ENCODE measurements at regions not wholly inside any gene's neighbourhood (a gene's known extent, or its start where the extent isn't known, plus 50 kb on each side); places are given as distances from the start of the nearest gene placed in this dataset.

GRCh38 chr12:94710933-94711332 lies 60.6 kb upstream of the TMCC3 start:
- POLR2A ChIA-PET = no interaction called here
- H3K4me1 ChIP-seq (ENCODE audit: control insufficient read depth in 1 of 2, insufficient read depth in 2 of 2, low read length in 2 of 2) = no peaks in the 10 kb centered on the region
- RAD21 ChIA-PET (ENCODE audit: low non-redundant PET in 1 of 2, low total read pairs in 2 of 2, uncharacterized antibody in 2 of 2, unreplicated experiment in 2 of 2) = no interaction called here
- no peak overlapping the region for H3K4me2 ChIP-seq (ENCODE audit: low read length)
- H4K20me1 ChIP-seq (ENCODE audit: insufficient read depth) = no peaks in the 10 kb centered on the region
- no TSS peak for BruUV-seq (replicated peaks)
- CTCF ChIA-PET = interaction anchor here (0.6 to 1.6 kb wide), 9 partner anchors 8 to 823 kb away, joined by 3 to 10 read pairs (median 4); no protein-coding TSS in a partner anchor
- ATAC-seq (peak; percentile 100), DNase-seq (ENCODE audit: low read depth, low spot score) (peak; percentile 43)
- no peaks in the 10 kb centered on the region for H3K9me3 ChIP-seq (ENCODE audit: control insufficient read depth in 1 of 2, insufficient read depth in 1 of 2, low read depth in 1 of 2, low read length in 2 of 2)
- H3K27ac ChIP-seq (ENCODE audit: low read depth, low read length) = no peak overlapping the region
- no peaks in the 10 kb centered on the region; the same call in none of the 2 replicates for H3K27me3 ChIP-seq (ENCODE audit: insufficient read depth, low read length)
- no peaks in the 10 kb centered on the region for H3K36me3 ChIP-seq (ENCODE audit: control insufficient read depth in 1 of 2, insufficient read depth in 2 of 2, low read length in 2 of 2)
- H3K79me2 ChIP-seq (ENCODE audit: insufficient read depth, low read length) = no peaks in the 10 kb centered on the region
- H2AFZ ChIP-seq (ENCODE audit: low read depth, low read length, poor library complexity, severe bottlenecking) = no peak overlapping the region
- no peak overlapping the region for H3K9ac ChIP-seq (ENCODE audit: low read length)
- no peak for TF ChIP-seq SP1 (IDR thresholded peaks at IDR 0.05; ENCODE audit: low read depth)
- no peak for TF ChIP-seq EGR1 (IDR thresholded peaks at IDR 0.05; ENCODE audit: low read depth)
- TF ChIP-seq POLR2A (IDR thresholded peaks at IDR 0.05; ENCODE audit: borderline replicate concordance, extremely low read depth, insufficient read depth, insufficient read length) = no peak
- no peak for TF ChIP-seq ATF3 (IDR thresholded peaks at IDR 0.05)
- TF ChIP-seq CBX3 (IDR thresholded peaks at IDR 0.05; ENCODE audit: low read depth) = no peak
- TF ChIP-seq EZH2 (IDR thresholded peaks at IDR 0.05) = no peak
- TF ChIP-seq SRF (IDR thresholded peaks at IDR 0.05; ENCODE audit: low read depth) = no peak
- no peak for TF ChIP-seq ZFX (IDR thresholded peaks at IDR 0.05)
- no peak for TF ChIP-seq MAX (IDR thresholded peaks at IDR 0.05)
- peak; percentile 69 for TF ChIP-seq RAD21 (IDR thresholded peaks at IDR 0.05; ENCODE audit: low read depth)
- no peak for TF ChIP-seq SIN3A (IDR thresholded peaks at IDR 0.05; ENCODE audit: low read depth)
- TF ChIP-seq YY1 (IDR thresholded peaks at IDR 0.05; ENCODE audit: extremely low read depth, insufficient replicate concordance, low read depth, low read length) = no peak
- TF ChIP-seq CTCF (IDR thresholded peaks at IDR 0.05 in 2 of 3, conservative IDR thresholded peaks at IDR 0.05 in 1 of 3; ENCODE audit: borderline replicate concordance in 1 of 3, insufficient read depth in 1 of 3, low read depth in 2 of 3, low read length in 2 of 3) = peak; percentile 46 to 78 (median 70); a peak in 5 of 6 replicates
- no peak for TF ChIP-seq ZNF274 (IDR thresholded peaks at IDR 0.05; ENCODE audit: low read depth, low read length)
- no peak for TF ChIP-seq TCF7L2 (IDR thresholded peaks at IDR 0.05; ENCODE audit: borderline replicate concordance, extremely low read depth, insufficient read depth, insufficient read length)
- TF ChIP-seq EZH2phosphoT487 (IDR thresholded peaks at IDR 0.05; ENCODE audit: borderline replicate concordance) = no peak
- no peak for TF ChIP-seq JUND (IDR thresholded peaks at IDR 0.05)
- TF ChIP-seq REST (IDR thresholded peaks at IDR 0.05; ENCODE audit: low read depth) = no peak
- no peak overlapping the region for H3K4me3 ChIP-seq (replicated peaks in 1 of 2; ENCODE audit: low read depth in 1 of 2, low read length in 2 of 2)
- no peaks in the 10 kb centered on the region for H3K9me2 ChIP-seq (ENCODE audit: insufficient read depth)
- intact Hi-C loops (cut with micrococcal nuclease) = loop anchor here (1.0 to 5.0 kb wide), 2 partner anchors 166 to 625 kb away; no protein-coding TSS in a partner anchor

Measured in HCT116 (cell line).